ENCODE measurements at regions not wholly inside any gene's neighbourhood (a gene's known extent, or its start where the extent isn't known, plus 50 kb on each side); places are given as distances from the start of the nearest gene placed in this dataset.
"Not testable (repeated sequence)": the region's sequence is repeated elsewhere in the genome, so short reads cannot be mapped to it uniquely, and the experiment has no call there.

DNA sequence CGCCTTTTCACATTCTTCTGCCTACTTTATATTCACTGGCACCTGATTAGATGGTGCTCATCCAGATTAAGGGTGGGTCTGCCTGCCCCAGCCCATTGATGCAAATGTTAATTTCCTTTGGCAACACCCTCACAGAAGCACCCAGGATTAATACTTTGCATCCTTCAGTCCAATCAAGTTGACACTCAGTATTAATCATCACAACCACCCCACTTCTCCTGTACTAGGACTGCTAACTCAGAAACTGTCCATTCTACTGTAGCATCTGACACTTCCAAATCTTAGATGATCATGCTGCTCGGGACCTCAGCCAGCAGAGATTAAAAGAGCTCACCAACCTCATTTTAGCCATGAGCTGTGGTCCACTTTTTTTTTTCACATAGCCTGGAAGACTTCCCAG, 268.5 kb downstream of the SATB2 start:
- DNase-seq (ENCODE audit: insufficient read length, low spot score) (no peak), FAIRE-seq (no peak)
- no peak for TF ChIP-seq PAX5 (IDR thresholded peaks at IDR 0.05; ENCODE audit: insufficient read depth, low read length, severe bottlenecking)
- no peak for TF ChIP-seq POLR2AphosphoS5 (IDR thresholded peaks at IDR 0.05; ENCODE audit: low read depth, low read length)
- TF ChIP-seq SPI1 (IDR thresholded peaks at IDR 0.05; ENCODE audit: low read depth, low read length): no peak
- TF ChIP-seq POU2F2 (IDR thresholded peaks at IDR 0.05; ENCODE audit: low read depth, low read length): no peak
- no peak for TF ChIP-seq TAF1 (IDR thresholded peaks at IDR 0.05; ENCODE audit: low read depth, low read length)
- TF ChIP-seq POLR2A (IDR thresholded peaks at IDR 0.05; ENCODE audit: low read depth, low read length): no peak

DNA sequence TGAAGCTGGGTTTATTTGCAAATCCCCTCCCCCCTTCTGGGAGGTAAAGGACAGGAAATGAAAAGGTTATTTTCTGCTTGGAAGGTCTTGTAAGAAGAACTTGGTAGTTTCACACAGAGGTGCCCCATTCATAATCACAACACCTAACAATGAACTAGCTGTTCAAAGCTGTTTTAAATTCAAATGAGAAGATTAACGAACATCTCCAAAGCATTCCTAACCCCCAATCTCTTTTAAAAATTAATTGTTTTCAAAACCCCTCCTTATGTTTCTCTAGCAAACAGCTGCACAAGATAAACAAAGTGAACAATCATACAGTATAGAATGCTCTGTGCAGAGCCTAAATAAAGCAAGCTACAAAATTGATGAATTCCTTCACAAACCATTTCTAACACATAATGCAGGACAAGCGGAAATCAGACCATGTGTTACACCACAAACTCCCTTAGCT, 271.4 kb downstream of the SATB2 start:
- FAIRE-seq: no peak
- DNase-seq (ENCODE audit: insufficient read length, low spot score): no peak
- TF ChIP-seq PAX5 (IDR thresholded peaks at IDR 0.05; ENCODE audit: insufficient read depth, low read length, severe bottlenecking) (no peak), POU2F2 (IDR thresholded peaks at IDR 0.05; ENCODE audit: low read depth, low read length) (no peak), POLR2A (IDR thresholded peaks at IDR 0.05; ENCODE audit: low read depth, low read length) (no peak), POLR2AphosphoS5 (IDR thresholded peaks at IDR 0.05; ENCODE audit: low read depth, low read length) (no peak), SPI1 (IDR thresholded peaks at IDR 0.05; ENCODE audit: low read depth, low read length) (no peak), TAF1 (IDR thresholded peaks at IDR 0.05; ENCODE audit: low read depth, low read length) (no peak)

- DNase-seq (ENCODE audit: insufficient read length, low spot score); FAIRE-seq: not testable (repeated sequence)
Observed at GRCh38 chr2:199185174-199185573, 272.6 kb downstream of the SATB2 start.

- DNase-seq (ENCODE audit: insufficient read length, low spot score) (no peak), FAIRE-seq (no peak)
- no peak for TF ChIP-seq SPI1 (IDR thresholded peaks at IDR 0.05; ENCODE audit: low read depth, low read length)
- no peak for TF ChIP-seq TAF1 (IDR thresholded peaks at IDR 0.05; ENCODE audit: low read depth, low read length)
- no peak for TF ChIP-seq POU2F2 (IDR thresholded peaks at IDR 0.05; ENCODE audit: low read depth, low read length)
- TF ChIP-seq POLR2AphosphoS5 (IDR thresholded peaks at IDR 0.05; ENCODE audit: low read depth, low read length): no peak
- TF ChIP-seq PAX5 (IDR thresholded peaks at IDR 0.05; ENCODE audit: insufficient read depth, low read length, severe bottlenecking): no peak
- no peak for TF ChIP-seq POLR2A (IDR thresholded peaks at IDR 0.05; ENCODE audit: low read depth, low read length)
Observed at GRCh38 chr2:199163613-199164458, 293.9 kb downstream of the SATB2 start.

DNA sequence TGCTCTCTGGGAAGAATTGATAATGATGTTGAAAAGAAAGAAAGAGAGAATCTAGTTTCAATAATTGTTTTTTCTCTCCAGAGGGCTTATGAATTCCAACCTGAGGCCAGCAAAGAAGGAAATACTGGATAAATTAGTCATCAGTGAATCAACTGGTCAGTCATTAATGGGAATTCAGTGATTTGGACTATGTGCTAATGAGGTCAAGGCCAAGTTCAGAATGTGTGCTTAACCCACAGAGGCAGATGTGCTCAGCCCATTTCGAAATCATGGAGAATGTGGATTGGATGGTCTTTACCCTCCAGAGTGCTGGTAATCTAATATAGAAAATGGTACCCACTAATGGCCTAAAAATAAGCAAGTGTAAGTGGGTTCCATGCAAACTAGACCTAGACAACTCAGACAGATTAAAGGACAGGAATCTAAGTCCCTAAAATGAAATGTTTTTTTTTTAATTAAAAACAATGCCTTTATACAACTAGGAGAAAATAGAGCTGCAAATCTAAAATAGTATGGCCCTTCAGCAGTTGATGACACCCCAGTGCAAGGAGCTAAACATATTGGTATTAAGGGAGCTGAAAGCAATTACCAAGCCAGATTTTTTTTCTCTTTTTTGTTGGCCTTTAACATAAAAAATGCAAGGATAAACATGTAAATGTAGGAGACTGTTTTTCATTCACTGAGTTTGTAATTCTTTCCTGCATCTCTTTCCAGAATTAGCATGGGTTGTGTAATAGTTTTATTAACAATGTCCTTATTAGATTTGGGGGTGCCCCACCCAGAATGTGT, 296.9 kb downstream of the SATB2 start:
- DNase-seq (ENCODE audit: insufficient read length, low spot score): no peak
- no peak for TF ChIP-seq TAF1 (IDR thresholded peaks at IDR 0.05; ENCODE audit: low read depth, low read length)
- no peak for TF ChIP-seq SPI1 (IDR thresholded peaks at IDR 0.05; ENCODE audit: low read depth, low read length)
- no peak for TF ChIP-seq POLR2A (IDR thresholded peaks at IDR 0.05; ENCODE audit: low read depth, low read length)
- TF ChIP-seq POU2F2 (IDR thresholded peaks at IDR 0.05; ENCODE audit: low read depth, low read length): no peak
- TF ChIP-seq POLR2AphosphoS5 (IDR thresholded peaks at IDR 0.05; ENCODE audit: low read depth, low read length): no peak
- no peak for TF ChIP-seq PAX5 (IDR thresholded peaks at IDR 0.05; ENCODE audit: insufficient read depth, low read length, severe bottlenecking)
- no peak for FAIRE-seq

DNA sequence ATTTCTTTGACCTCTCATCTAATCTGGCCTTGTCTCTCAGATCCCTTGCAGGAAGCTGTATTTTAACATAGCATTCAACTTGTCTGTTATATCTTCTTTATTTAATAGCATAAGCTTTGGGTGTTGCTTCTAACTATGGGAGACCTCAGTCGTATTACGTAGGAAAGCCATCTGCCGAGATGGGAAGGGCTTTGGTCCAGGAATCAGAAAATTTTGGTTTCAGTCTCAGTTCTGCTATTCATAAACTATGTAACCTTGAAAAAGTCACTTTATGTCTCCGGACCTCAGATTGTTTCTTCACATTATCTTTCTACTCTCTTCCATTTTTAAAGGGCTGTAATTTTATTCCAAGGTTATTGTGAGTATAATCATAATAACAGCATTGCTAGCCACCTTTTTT, 297.7 kb downstream of the SATB2 start:
- DNase-seq (ENCODE audit: insufficient read length, low spot score): no peak
- FAIRE-seq: no peak
- TF ChIP-seq PAX5 (IDR thresholded peaks at IDR 0.05; ENCODE audit: insufficient read depth, low read length, severe bottlenecking) (no peak), SPI1 (IDR thresholded peaks at IDR 0.05; ENCODE audit: low read depth, low read length) (no peak), POU2F2 (IDR thresholded peaks at IDR 0.05; ENCODE audit: low read depth, low read length) (no peak), POLR2A (IDR thresholded peaks at IDR 0.05; ENCODE audit: low read depth, low read length) (no peak), TAF1 (IDR thresholded peaks at IDR 0.05; ENCODE audit: low read depth, low read length) (no peak), POLR2AphosphoS5 (IDR thresholded peaks at IDR 0.05; ENCODE audit: low read depth, low read length) (no peak)

DNA sequence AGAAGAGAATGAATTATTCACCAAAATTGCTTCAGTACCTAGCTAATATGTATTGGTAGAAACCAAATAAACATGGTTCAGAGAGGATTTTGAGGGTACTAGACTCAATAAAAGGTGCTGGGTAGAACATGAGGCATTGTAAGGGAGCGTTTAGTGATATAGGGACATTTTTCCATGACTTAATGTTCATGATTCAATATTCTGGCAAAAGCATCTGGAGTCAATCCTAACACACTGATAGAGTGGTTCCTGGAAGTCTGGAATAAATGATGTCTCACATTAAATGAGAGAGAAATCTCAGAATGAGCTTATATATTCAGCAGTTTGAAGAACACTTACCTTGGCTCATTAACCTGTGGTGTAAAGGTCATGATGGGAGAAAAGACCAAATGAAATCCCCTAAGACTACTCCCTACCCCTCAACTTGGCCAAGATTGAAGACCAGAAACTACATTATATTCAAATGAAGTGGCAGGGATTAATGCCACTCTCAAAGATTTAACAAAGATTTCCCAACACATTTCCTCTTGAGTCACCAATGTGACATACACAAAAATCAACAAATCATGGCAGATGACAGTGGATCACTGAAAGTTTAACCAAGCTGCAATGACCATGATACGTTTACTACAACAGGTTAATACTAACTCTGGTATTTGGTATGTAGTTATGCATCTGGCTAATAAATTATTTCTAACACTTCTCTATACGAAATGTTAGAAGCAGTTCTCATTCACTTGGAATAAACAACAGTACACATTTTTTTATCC, 309.5 kb downstream of the SATB2 start:
- TF ChIP-seq POU2F2 (IDR thresholded peaks at IDR 0.05; ENCODE audit: low read depth, low read length) (no peak), PAX5 (IDR thresholded peaks at IDR 0.05; ENCODE audit: insufficient read depth, low read length, severe bottlenecking) (no peak), TAF1 (IDR thresholded peaks at IDR 0.05; ENCODE audit: low read depth, low read length) (no peak), POLR2A (IDR thresholded peaks at IDR 0.05; ENCODE audit: low read depth, low read length) (no peak), SPI1 (IDR thresholded peaks at IDR 0.05; ENCODE audit: low read depth, low read length) (no peak), POLR2AphosphoS5 (IDR thresholded peaks at IDR 0.05; ENCODE audit: low read depth, low read length) (no peak)
- DNase-seq (ENCODE audit: insufficient read length, low spot score) (no peak), FAIRE-seq (no peak)

- DNase-seq (ENCODE audit: insufficient read length, low spot score) (no peak), FAIRE-seq (no peak)
- no peak for TF ChIP-seq POU2F2 (IDR thresholded peaks at IDR 0.05; ENCODE audit: low read depth, low read length)
- no peak for TF ChIP-seq PAX5 (IDR thresholded peaks at IDR 0.05; ENCODE audit: insufficient read depth, low read length, severe bottlenecking)
- no peak for TF ChIP-seq SPI1 (IDR thresholded peaks at IDR 0.05; ENCODE audit: low read depth, low read length)
- TF ChIP-seq POLR2AphosphoS5 (IDR thresholded peaks at IDR 0.05; ENCODE audit: low read depth, low read length): no peak
- TF ChIP-seq POLR2A (IDR thresholded peaks at IDR 0.05; ENCODE audit: low read depth, low read length): no peak
- no peak for TF ChIP-seq TAF1 (IDR thresholded peaks at IDR 0.05; ENCODE audit: low read depth, low read length)
Observed at GRCh38 chr2:199147216-199147615, 310.5 kb downstream of the SATB2 start.

DNA sequence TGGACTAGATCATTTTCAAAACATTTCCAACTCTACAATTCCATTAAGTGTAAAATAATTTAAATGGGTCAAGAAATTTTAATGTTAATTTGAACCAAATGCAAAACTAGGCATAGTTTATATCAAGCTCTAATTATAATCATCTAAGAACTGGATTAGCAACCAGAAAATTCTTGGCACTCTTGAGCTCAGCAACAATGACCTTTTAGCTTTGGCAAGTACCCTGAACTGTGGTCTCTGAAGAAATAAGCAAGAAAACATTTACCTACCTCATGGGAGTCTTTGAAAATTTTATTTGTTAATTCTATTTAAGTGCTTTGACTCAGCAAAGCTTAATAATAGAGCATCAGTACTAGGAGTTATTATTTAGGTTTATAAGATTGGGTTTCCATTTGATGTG, 313.2 kb downstream of the SATB2 start:
- FAIRE-seq: no peak
- TF ChIP-seq POLR2A (IDR thresholded peaks at IDR 0.05; ENCODE audit: low read depth, low read length): no peak
- no peak for TF ChIP-seq PAX5 (IDR thresholded peaks at IDR 0.05; ENCODE audit: insufficient read depth, low read length, severe bottlenecking)
- TF ChIP-seq TAF1 (IDR thresholded peaks at IDR 0.05; ENCODE audit: low read depth, low read length): no peak
- TF ChIP-seq SPI1 (IDR thresholded peaks at IDR 0.05; ENCODE audit: low read depth, low read length): no peak
- no peak for TF ChIP-seq POU2F2 (IDR thresholded peaks at IDR 0.05; ENCODE audit: low read depth, low read length)
- no peak for TF ChIP-seq POLR2AphosphoS5 (IDR thresholded peaks at IDR 0.05; ENCODE audit: low read depth, low read length)

More for the DNA sequence above, 313.2 kb downstream of the SATB2 start:
- no peak for DNase-seq (ENCODE audit: insufficient read length, low spot score)

Data from GM12891 (cell line).